B cell (primary cell): ENCODE measurements at regions not wholly inside any gene's neighbourhood (a gene's known extent, or its start where the extent isn't known, plus 50 kb on each side); places are given as distances from the start of the nearest gene placed in this dataset.

Source experiments
- CTCF ChIP-seq: fragments of 200-600 bp; IDR thresholded peaks from one replicate; pipeline ENCODE4 v1.8.0; 2022; ENCODE audit warnings: antibody characterized with exemption, mild to moderate bottlenecking
- EZH2 ChIP-seq: IDR thresholded peaks from 2 replicates; pipeline ENCODE4 v1.6.1; 2012; ENCODE audit warnings: borderline replicate concordance, low read depth, mild to moderate bottlenecking, moderate library complexity, low read length; ENCODE audit not compliant: insufficient read depth, poor library complexity, severe bottlenecking

- no peak for TF ChIP-seq EZH2
- TF ChIP-seq CTCF = no peak
These were observed 118.1 kb downstream of the TNFRSF13B start for GRCh38 chr17:16853661-16854320.
